ENCODE measurements at regions not wholly inside any gene's neighbourhood (a gene's known extent, or its start where the extent isn't known, plus 50 kb on each side); places are given as distances from the start of the nearest gene placed in this dataset.
"Not testable (repeated sequence)": the region's sequence is repeated elsewhere in the genome, so short reads cannot be mapped to it uniquely, and the experiment has no call there.

DNA sequence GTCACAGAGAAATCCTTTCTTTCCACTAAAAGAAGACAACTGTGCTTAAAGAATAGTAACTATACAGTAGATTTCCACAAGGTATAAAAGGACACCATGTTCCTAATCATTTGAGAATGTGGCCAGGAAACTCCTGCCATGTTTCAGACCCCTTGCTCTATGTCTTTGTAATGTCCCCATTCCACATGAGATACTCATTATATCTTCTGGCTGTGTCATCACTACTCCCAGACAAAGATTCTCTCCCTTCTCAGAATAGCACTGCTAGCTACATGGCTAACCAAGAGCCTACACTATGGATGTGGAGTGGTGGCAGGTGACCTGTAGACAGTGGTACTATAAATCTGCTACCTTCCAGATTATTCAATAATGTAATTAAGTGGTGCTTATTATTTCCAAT, 218.1 kb upstream of the MCHR2 start:
- H3K9me3 Mint-ChIP-seq, result peaks cover 11 to 12% of the 10 kb centered on the region in 2 donors
- ATAC-seq, result no peak
- no peak overlapping the region for H3K27ac Mint-ChIP-seq
- H3K36me3 Mint-ChIP-seq, result no peaks in the 10 kb centered on the region
- no peak for DNase-seq (ENCODE audit: low spot score in 2 of 2)

DNA sequence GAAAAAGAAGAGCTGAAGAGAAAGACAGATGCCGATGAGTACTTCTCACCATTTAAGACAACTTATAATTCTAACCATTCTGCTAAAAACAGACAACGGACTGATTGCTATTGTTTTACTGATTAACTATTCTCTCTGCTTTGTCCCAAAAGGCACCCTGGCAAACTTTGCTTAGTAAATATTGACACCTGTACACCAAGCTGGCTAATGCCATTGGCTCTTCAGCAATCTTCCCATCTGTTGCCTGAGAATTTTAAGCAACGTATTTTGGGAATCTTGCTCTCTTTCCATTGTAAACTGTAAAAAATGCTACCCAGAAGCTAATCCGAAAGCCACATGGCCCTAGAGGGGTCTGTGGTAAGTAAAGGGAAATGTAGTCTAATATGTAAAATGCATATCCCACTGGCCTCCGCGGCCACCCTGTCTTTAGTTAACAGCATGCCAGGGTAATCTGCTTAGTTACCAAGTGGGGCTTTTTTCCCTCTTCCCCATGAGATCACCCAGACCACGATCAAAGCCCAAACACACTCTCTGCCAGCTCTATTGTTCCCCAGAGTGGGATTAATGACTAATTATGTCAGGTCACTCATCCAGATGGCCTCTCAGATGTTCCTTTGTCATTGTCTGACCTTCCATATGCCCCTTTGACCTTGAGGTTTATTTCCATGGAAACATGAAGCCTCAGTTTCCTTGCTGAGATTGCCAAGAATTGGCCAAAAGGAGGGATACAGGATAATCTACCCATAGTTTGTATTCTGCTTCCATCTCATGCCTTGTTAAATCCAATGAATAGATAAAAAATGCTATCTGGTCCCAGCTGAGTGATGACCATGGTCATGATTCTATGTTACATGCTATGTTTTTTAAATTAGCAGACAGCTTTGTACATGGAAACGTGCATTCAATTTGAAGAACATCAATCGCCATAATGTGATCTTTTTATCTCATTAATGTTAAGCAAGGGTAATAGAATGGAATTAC, 216.4 kb upstream of the MCHR2 start:
- Mint-ChIP-seq H3K36me3 (no peaks in the 10 kb centered on the region), H3K9me3 (peaks cover 15 to 19% of the 10 kb centered on the region in 2 donors), H3K27ac (no peak overlapping the region)
- DNase-seq (ENCODE audit: low spot score in 2 of 2), result no peak
- no peak for ATAC-seq

DNA sequence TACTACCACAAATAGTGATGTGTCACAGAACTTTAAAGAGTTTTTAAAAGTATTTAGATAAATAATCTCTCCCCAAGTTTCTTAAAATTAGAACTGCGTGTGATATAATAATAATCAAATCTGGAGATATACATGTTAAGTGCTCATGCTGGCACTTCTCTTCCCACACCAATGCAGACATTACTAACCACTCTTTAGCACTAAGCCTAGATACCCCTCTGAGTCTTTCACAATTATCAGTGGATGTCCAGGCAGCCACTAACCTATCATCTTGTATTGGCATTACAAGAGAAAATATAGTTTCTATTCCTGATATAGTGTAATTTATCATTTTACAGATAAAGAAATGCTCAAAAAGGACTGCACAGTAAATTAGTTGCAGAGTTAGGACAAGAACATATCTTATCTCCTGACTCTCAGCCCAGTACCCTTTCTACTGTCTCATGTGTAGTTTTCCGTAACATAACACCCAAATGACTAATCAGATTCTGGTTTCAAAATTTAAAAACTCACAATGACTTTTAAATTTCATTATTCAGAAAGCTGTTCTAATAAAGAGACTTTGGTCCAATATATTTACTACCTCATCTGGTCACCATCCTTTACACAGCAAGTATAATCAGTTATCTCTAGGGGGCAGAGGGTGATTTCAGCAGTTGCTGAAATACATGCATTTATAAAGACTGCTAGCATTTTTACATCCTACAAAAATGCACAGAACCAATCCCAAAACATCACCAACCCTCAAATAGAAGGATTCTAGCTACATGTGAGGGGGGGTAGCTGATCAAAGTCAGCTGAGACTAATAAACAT, 215.5 kb upstream of the MCHR2 start:
- no peak for DNase-seq (ENCODE audit: low spot score in 2 of 2)
- H3K27ac Mint-ChIP-seq, result no peak overlapping the region
- peaks cover 20 to 26% of the 10 kb centered on the region in 2 donors for H3K9me3 Mint-ChIP-seq
- no peak for ATAC-seq
- no peaks in the 10 kb centered on the region for H3K36me3 Mint-ChIP-seq

DNA sequence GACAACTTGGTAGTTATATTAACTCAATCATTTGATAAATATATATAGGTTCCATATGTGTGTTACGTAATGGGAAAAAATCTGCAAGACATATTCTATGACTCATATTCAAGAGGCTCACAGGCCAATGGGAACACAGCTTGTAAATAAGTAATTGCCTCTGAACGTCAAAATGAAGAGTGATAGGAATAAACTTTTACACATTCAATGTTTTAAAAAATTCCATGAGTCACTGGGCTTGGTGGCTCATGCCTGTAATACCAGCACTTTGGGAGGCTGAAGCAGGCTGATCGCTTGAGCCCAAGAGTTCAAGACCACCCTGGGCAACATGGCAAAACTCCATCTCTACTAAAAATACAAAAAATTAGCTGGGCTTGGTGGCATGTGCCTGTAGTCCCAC, 209.4 kb upstream of the MCHR2 start:
- DNase-seq (ENCODE audit: low spot score in 2 of 2), result no peak
- ATAC-seq, result no peak
- Mint-ChIP-seq H3K27ac (no peak overlapping the region), H3K9me3 (peaks cover 16 to 18% of the 10 kb centered on the region in 2 donors), H3K36me3 (no peaks in the 10 kb centered on the region)

DNA sequence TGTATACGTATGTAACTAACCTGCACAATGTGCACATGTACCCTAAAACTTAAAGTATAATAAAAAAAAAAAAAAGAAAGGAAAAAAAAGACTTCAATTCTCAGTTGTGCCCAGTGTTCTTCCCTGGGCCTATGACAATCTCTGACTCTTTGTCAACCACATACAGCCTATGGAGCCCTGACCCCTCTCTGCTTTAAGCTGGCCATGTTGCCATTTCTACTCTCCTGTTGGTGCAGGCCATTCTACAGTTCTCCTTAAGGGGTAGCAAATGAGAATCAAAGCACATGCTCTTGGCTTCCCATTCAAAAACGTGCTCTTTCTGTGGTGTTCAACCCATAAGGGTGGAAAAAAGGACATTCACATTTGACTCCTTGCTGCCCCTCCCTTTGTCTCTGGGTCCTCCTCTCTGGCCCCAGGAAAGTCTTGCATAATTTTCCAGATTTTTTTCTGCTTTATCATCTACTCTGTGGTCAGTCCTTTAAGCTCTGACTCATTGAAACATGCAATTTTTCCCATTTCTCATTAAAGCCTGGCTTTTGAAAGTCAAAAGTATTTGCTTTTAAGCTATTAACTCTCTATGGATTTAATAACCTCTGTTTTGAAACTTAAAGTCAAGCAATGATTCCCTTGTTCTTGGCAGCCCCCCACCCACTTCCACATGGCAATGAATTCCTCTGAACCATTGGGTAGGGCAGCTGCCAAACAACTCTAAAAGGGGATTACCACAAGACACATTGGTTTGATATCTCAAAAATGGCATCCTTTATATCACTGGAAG, 208.6 kb upstream of the MCHR2 start:
- H3K9me3 Mint-ChIP-seq, result peaks cover 16 to 18% of the 10 kb centered on the region in 2 donors
- H3K36me3 Mint-ChIP-seq, result no peaks in the 10 kb centered on the region
- H3K27ac Mint-ChIP-seq, result no peak overlapping the region
- DNase-seq (ENCODE audit: low spot score in 2 of 2) (no peak), ATAC-seq (no peak)

DNA sequence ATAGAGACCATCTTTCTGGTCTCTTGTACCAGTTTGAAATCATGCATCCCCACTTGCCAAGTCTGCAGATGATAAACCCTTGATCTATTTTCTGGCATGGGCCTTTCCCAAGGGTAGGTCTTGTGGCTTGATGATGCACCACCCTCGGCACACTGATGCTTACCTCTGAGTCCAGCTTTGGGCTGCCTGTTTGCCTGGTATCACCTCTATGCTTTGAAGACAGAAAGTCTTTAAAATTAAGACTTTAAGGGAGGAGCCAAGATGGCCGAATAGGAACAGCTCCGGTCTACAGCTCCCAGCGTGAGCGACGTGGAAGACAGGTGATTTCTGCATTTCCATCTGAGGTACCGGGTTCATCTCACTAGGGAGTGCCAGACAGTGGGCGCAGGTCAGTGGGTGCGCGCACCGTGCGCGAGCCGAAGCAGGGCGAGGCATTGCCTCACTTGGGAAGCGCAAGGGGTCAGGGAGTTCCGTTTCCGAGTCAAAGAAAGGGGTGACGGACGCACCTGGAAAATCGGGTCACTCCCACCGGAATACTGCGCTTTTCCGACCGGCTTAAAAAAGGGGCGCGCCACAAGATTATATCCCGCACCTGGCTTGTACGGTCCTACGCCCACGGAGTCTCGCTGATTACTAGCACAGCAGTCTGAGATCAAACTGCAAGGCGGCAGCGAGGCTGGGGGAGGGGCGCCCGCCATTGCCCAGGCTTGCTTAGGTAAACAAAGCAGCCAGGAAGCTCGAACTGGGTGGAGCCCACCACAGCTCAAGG, 202.4 kb upstream of the MCHR2 start:
- not testable (repeated sequence) for H3K9me3 Mint-ChIP-seq; ATAC-seq; H3K36me3 Mint-ChIP-seq; H3K27ac Mint-ChIP-seq; DNase-seq (ENCODE audit: low spot score in 2 of 2)

- ATAC-seq; H3K9me3 Mint-ChIP-seq; DNase-seq (ENCODE audit: low spot score in 2 of 2); H3K36me3 Mint-ChIP-seq; H3K27ac Mint-ChIP-seq: not testable (repeated sequence)
Measured at GRCh38 chr6:100195244-100195643, 201.2 kb upstream of the MCHR2 start.

DNA sequence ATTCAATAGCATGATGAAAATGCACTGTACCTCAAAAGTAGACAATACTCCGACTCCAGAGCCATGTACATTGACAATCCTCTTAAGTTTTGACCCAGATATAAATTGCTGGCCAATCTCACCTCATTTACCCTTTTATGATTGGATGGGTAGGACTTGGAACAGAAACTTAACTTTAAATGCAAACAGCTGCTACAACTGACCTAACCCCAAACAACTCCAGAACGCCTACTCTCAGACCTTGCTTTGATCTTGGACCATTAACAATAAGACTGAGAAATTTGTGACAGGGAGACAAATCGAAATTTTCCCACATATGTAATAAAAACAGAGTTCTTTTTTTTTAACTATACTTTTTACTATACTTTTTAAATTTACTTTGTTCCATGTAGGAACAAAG, 200.5 kb upstream of the MCHR2 start:
- ATAC-seq (no peak), DNase-seq (ENCODE audit: low spot score in 2 of 2) (no peak)
- Mint-ChIP-seq H3K27ac (no peak overlapping the region), H3K9me3 (no peaks in the 10 kb centered on the region), H3K36me3 (no peaks in the 10 kb centered on the region)

- no peaks in the 10 kb centered on the region for H3K9me3 Mint-ChIP-seq
- ATAC-seq (no peak), DNase-seq (ENCODE audit: low spot score in 2 of 2) (no peak)
Measured at GRCh38 chr6:100188754-100189153, 194.7 kb upstream of the MCHR2 start.

DNA sequence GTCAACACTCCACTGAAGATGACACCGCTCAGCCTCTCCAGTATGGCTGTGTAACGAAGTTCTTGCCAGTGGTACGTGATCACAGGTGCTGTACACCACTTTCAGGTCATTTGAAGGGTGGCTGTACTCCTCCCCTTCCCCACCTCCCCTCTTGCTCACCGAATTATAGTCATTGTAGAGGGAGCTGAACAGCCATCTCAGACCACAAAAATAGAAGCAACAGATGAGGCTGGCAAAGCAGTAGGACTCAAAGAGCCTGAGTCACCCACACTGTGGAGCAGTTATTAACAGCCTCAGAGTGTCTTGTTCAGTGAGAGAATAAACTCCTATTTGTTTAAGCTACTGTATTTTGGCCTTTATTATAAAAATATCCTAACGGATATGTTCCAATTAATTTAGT, 192.5 kb upstream of the MCHR2 start:
- Mint-ChIP-seq H3K9me3 (no peaks in the 10 kb centered on the region), H3K27ac (no peak overlapping the region), H3K36me3 (no peaks in the 10 kb centered on the region)
- ATAC-seq, result no peak
- DNase-seq (ENCODE audit: low spot score in 2 of 2), result no peak

More at GRCh38 chr6:100188754-100189153, 194.7 kb upstream of the MCHR2 start:
- H3K36me3 Mint-ChIP-seq, result no peaks in the 10 kb centered on the region
- no peak overlapping the region for H3K27ac Mint-ChIP-seq

DNA sequence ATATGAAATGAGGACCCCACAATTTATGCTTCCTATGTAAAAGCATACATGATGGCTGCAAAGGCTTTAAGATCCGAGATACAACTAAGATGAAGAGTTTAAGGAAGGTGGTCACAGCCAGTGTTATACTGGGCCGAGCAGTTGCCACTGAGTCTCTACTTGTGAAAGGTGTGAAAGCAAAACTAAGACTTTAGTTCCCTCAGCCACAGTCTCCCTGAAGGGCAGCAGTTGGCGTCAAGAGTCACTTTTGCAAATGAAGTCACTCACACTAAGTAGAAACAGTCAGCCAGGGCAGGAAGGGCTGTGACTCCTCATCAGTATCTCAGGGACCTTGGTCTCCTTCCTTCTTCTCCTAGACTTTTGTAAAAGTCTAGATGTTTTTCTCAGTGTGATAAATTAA, 191.6 kb upstream of the MCHR2 start:
- no peak overlapping the region for H3K27ac Mint-ChIP-seq
- H3K36me3 Mint-ChIP-seq, result no peaks in the 10 kb centered on the region
- no peak for DNase-seq (ENCODE audit: low spot score in 2 of 2)
- ATAC-seq, result no peak
- H3K9me3 Mint-ChIP-seq, result no peaks in the 10 kb centered on the region

- DNase-seq (ENCODE audit: low spot score in 2 of 2) (no peak), ATAC-seq (no peak)
- no peaks in the 10 kb centered on the region for H3K9me3 Mint-ChIP-seq
- H3K27ac Mint-ChIP-seq, result no peak overlapping the region
- no peaks in the 10 kb centered on the region for H3K36me3 Mint-ChIP-seq
Measured at GRCh38 chr6:100184473-100184872, 190.4 kb upstream of the MCHR2 start.

GRCh38 chr6:100182313-100182712, 188.3 kb upstream of the MCHR2 start:
- DNase-seq (ENCODE audit: low spot score in 2 of 2), result no peak
- no peak for ATAC-seq
- Mint-ChIP-seq H3K9me3 (peaks cover 0 to 5% of the 10 kb centered on the region in 2 donors), H3K27ac (no peak overlapping the region), H3K36me3 (no peaks in the 10 kb centered on the region)

DNA sequence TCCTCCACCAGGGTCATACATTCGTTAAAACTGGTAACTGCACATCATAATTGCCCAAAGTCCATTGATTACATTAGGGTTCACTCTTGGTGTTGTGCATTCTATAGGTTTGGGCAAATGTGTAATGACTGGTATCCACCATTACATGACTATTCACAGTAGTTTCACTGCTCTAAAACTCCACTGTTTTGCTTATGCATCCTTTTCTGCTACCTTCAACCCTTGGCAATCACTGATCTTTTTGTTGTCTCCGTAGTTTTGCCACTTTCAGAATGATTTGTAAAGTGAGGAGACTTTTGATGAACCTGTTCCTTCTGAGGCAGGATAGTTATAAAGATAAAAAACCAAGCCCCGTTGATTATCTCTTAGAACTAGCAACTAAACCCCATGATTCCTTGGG, 187.3 kb upstream of the MCHR2 start:
- Mint-ChIP-seq H3K36me3 (no peaks in the 10 kb centered on the region), H3K27ac (no peak overlapping the region), H3K9me3 (peaks cover 0 to 5% of the 10 kb centered on the region in 2 donors)
- no peak for DNase-seq (ENCODE audit: low spot score in 2 of 2)
- no peak for ATAC-seq

DNA sequence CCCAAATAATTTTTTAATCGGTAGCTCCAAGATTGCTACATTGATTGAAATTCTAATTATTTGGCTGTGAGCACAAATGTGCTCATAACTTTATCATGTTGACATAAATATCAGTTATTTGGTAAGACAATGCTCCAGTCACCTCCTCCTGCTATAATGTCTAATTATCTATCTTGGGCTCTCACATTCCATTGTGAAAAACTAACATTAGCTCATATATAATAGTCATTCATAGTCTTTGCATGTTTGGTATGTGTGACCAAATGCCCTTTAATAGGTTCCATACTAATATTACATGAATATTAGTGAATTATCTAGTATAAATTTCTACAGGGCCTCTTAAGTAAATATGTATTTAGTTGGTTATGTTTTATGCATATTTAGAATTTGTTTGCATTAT, 185.6 kb upstream of the MCHR2 start:
- peaks cover 0 to 5% of the 10 kb centered on the region in 2 donors for H3K9me3 Mint-ChIP-seq
- DNase-seq (ENCODE audit: low spot score in 2 of 2) (no peak), ATAC-seq (no peak)
- H3K36me3 Mint-ChIP-seq, result no peaks in the 10 kb centered on the region
- no peak overlapping the region for H3K27ac Mint-ChIP-seq

DNA sequence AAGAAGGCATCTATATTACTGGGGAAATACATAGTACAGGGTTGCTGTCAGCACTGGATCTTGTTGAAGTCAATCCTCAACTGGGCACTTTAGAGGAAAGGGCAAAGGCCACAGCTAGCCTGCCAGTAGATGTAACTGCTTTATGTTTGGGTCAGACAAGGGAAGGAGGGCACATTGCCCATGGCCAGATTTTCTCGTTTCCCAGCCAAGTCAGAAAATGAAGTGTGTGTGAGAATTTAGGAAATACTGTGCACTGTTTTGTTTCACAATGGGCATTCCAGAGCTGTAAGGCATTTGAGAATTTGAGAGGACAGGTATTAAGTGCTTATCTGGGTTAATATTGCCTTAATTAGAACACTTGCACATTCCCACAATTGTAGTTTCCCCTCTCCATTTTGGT, 183.9 kb upstream of the MCHR2 start:
- no peak for ATAC-seq
- Mint-ChIP-seq H3K36me3 (no peaks in the 10 kb centered on the region), H3K27ac (no peak overlapping the region)

More for the DNA sequence above, 183.9 kb upstream of the MCHR2 start:
- DNase-seq (ENCODE audit: low spot score in 2 of 2), result no peak
- peaks cover 0 to 5% of the 10 kb centered on the region in 2 donors for H3K9me3 Mint-ChIP-seq
